ENCODE measurements at regions not wholly inside any gene's neighbourhood (a gene's known extent, or its start where the extent isn't known, plus 50 kb on each side); places are given as distances from the start of the nearest gene placed in this dataset.

GRCh38 chr18:5619376-5619775, 75.6 kb upstream of the EPB41L3 start:
- TF ChIP-seq, protein P1, sequence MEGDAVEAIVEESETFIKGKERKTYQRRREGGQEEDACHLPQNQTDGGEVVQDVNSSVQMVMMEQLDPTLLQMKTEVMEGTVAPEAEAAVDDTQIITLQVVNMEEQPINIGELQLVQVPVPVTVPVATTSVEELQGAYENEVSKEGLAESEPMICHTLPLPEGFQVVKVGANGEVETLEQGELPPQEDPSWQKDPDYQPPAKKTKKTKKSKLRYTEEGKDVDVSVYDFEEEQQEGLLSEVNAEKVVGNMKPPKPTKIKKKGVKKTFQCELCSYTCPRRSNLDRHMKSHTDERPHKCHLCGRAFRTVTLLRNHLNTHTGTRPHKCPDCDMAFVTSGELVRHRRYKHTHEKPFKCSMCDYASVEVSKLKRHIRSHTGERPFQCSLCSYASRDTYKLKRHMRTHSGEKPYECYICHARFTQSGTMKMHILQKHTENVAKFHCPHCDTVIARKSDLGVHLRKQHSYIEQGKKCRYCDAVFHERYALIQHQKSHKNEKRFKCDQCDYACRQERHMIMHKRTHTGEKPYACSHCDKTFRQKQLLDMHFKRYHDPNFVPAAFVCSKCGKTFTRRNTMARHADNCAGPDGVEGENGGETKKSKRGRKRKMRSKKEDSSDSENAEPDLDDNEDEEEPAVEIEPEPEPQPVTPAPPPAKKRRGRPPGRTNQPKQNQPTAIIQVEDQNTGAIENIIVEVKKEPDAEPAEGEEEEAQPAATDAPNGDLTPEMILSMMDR (IDR thresholded peaks at IDR 0.05; ENCODE audit: low read depth, low read length), result no peak
- in situ Hi-C loops (cut with HindIII; ENCODE audit: low sequenced_read_pairs), result no loop called here

DNA sequence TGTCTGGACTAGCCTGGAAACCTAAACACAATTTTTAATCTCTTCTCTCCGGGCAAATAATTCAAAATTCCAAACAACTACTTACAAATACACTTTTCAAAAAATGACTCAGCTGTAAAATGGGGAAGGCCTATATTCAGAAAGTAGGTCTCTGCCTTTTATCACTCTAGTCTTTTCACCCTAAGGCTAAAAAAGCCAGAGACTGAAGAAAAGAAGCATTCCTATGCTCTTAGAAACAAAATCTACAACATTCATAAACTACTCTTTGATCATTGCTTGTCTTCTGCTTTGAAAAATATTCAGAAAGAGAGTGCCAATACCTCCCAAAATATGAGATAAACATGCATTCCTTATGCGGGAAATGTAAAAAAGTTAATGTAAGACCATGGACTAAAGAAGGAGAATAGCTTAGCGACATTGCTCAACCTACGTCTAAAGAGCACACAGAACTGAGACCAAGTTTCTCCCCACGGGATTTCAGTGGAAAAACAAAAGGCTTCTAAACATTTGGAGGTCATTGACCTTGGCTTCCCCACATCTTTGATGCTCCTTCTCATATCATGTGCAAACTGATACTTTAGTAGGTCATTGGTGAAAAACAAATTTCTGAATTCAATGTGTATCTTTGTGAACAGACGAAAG, 74.4 kb upstream of the EPB41L3 start:
- in situ Hi-C loops (cut with HindIII; ENCODE audit: low sequenced_read_pairs), result no loop called here
- TF ChIP-seq, protein P1 (IDR thresholded peaks at IDR 0.05; ENCODE audit: low read depth, low read length), result no peak
- no peak overlapping the region for H3K4me3 ChIP-seq (ENCODE audit: low read depth, low read length)

More at GRCh38 chr18:5619376-5619775, 75.6 kb upstream of the EPB41L3 start:
- no peak overlapping the region for H3K4me3 ChIP-seq (ENCODE audit: low read depth, low read length)
- no peak for DNase-seq (ENCODE audit: low read depth, low spot score)

GRCh38 chr18:5611221-5611620, 67.4 kb upstream of the EPB41L3 start:
- in situ Hi-C loops (cut with HindIII; ENCODE audit: low sequenced_read_pairs), result no loop called here
- no peak overlapping the region for H3K4me3 ChIP-seq (ENCODE audit: low read depth, low read length)
- no peak for DNase-seq (ENCODE audit: low read depth, low spot score)
- TF ChIP-seq, protein P1 (IDR thresholded peaks at IDR 0.05; ENCODE audit: low read depth, low read length), result no peak

More for the DNA sequence above, 74.4 kb upstream of the EPB41L3 start:
- no peak for DNase-seq (ENCODE audit: low read depth, low spot score)

GRCh38 chr18:5608846-5609245, 65.0 kb upstream of the EPB41L3 start:
- DNase-seq (ENCODE audit: low read depth, low spot score), result no peak
- TF ChIP-seq, protein P1 (IDR thresholded peaks at IDR 0.05; ENCODE audit: low read depth, low read length), result no peak
- in situ Hi-C loops (cut with HindIII; ENCODE audit: low sequenced_read_pairs), result no loop called here
- no peak overlapping the region for H3K4me3 ChIP-seq (ENCODE audit: low read depth, low read length)

GRCh38 chr18:5606951-5607350, 63.2 kb upstream of the EPB41L3 start:
- in situ Hi-C loops (cut with HindIII; ENCODE audit: low sequenced_read_pairs), result no loop called here
- no peak overlapping the region for H3K4me3 ChIP-seq (ENCODE audit: low read depth, low read length)
- TF ChIP-seq, protein P1 (IDR thresholded peaks at IDR 0.05; ENCODE audit: low read depth, low read length), result no peak
- no peak for DNase-seq (ENCODE audit: low read depth, low spot score)

GRCh38 chr18:5604778-5605177, 61.0 kb upstream of the EPB41L3 start:
- H3K4me3 ChIP-seq (ENCODE audit: low read depth, low read length), result no peak overlapping the region
- TF ChIP-seq, protein P1 (IDR thresholded peaks at IDR 0.05; ENCODE audit: low read depth, low read length), result peak; percentile 4
- in situ Hi-C loops (cut with HindIII; ENCODE audit: low sequenced_read_pairs), result no loop called here
- DNase-seq (ENCODE audit: low read depth, low spot score), result no peak

All from astrocyte of the spinal cord (primary cell).